ENCODE measurements at regions not wholly inside any gene's neighbourhood (a gene's known extent, or its start where the extent isn't known, plus 50 kb on each side); places are given as distances from the start of the nearest gene placed in this dataset.

DNA sequence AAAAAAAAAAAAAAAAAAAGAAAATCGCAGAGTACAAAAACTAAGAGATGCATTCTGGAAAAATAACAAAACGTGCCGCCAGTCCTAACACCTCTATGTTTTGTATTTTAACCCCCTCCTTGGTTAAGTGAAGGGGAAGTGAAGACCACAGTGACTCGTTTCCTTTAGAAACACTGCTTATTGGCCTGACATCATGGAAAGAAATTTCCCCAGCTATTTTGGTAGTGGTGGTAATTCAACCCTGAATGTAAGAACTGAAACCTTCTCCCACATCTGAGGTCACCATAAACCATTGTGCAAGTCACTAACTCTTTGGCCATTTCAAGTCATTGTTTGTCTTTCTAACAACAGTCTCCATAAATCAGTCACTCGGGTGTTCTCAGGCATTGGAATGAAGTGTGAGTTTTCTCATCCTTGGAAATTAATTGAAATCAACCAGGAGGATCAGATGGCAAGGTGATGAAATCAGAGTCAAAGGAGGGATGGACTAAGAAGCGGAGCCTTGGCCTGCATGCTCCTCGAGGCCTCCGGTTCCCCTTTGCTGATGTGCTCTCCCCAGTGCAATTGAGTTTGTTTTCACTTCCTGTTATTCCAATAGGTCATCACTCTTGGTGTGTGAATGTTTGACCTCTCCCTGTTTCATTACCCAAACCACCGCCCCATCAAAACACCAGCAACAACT, 443.9 kb downstream of the FGF9 start:
- H3K27me3 ChIP-seq (ENCODE audit: low read depth, low read length), result no peaks in the 10 kb centered on the region
- H3K36me3 ChIP-seq (ENCODE audit: control insufficient read depth in 1 of 2, insufficient read depth in 2 of 2, low read length in 2 of 2), result no peaks in the 10 kb centered on the region
- H3K9me3 ChIP-seq (ENCODE audit: control insufficient read depth in 1 of 2, low read length in 2 of 2), result no peaks in the 10 kb centered on the region
- no peak overlapping the region for H3K4me3 ChIP-seq (ENCODE audit: low read depth in 1 of 2, low read length in 2 of 2)
- no peaks in the 10 kb centered on the region for H3K4me1 ChIP-seq (ENCODE audit: control insufficient read depth in 1 of 2, insufficient read depth in 2 of 2, low read length in 2 of 2)
- no peak overlapping the region for H3K27ac ChIP-seq (ENCODE audit: low read length)

DNA sequence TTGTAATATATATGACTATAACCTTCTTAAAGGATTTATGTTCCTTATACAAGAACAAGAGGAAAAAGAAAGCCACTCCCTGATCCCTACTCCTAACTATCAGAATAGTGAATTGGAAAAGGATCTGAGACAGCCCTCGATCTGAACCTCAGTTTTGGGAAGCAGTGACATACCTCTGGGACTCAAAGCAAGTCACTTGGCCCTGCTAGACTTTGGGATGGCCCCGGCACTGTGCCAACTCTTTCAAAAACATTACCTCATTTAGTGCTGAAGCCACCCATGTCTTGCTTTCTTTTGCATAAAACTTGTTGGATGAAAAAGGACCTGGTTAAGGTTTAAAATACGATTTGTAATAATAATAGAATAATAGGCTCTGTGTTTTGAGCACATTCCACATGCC, 447.3 kb downstream of the FGF9 start:
- Histone ChIP-seq H3K27ac (ENCODE audit: low read length) (no peak overlapping the region), H3K27me3 (ENCODE audit: low read depth, low read length) (no peaks in the 10 kb centered on the region), H3K4me3 (ENCODE audit: low read depth in 1 of 2, low read length in 2 of 2) (no peak overlapping the region), H3K4me1 (ENCODE audit: control insufficient read depth in 1 of 2, insufficient read depth in 2 of 2, low read length in 2 of 2) (no peaks in the 10 kb centered on the region), H3K36me3 (ENCODE audit: control insufficient read depth in 1 of 2, insufficient read depth in 2 of 2, low read length in 2 of 2) (no peaks in the 10 kb centered on the region), H3K9me3 (ENCODE audit: control insufficient read depth in 1 of 2, low read length in 2 of 2) (no peaks in the 10 kb centered on the region)

DNA sequence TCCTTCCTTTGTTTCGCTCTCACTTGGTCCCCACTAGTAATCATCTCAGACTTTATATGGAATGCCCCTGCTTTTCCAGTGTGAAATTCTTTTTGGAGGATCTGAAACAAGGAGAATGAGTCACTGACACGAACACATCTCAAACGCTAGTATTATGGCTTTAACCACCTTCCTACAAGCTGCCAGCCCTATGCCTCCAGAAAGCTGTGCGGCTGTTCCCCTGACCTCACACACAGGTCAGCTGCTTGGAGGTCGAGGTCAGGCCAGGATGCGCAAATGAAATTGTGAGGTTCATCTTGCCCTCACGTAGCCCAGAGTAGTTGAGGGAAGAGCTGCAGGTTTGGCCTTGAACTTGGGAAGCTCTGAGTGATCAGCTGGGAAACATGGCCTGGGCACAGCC, 449.8 kb downstream of the FGF9 start:
- Histone ChIP-seq H3K4me1 (ENCODE audit: control insufficient read depth in 1 of 2, insufficient read depth in 2 of 2, low read length in 2 of 2) (no peaks in the 10 kb centered on the region), H3K36me3 (ENCODE audit: control insufficient read depth in 1 of 2, insufficient read depth in 2 of 2, low read length in 2 of 2) (no peaks in the 10 kb centered on the region), H3K27ac (ENCODE audit: low read length) (no peak overlapping the region), H3K9me3 (ENCODE audit: control insufficient read depth in 1 of 2, low read length in 2 of 2) (no peaks in the 10 kb centered on the region), H3K4me3 (ENCODE audit: low read depth in 1 of 2, low read length in 2 of 2) (no peak overlapping the region), H3K27me3 (ENCODE audit: low read depth, low read length) (no peaks in the 10 kb centered on the region)

DNA sequence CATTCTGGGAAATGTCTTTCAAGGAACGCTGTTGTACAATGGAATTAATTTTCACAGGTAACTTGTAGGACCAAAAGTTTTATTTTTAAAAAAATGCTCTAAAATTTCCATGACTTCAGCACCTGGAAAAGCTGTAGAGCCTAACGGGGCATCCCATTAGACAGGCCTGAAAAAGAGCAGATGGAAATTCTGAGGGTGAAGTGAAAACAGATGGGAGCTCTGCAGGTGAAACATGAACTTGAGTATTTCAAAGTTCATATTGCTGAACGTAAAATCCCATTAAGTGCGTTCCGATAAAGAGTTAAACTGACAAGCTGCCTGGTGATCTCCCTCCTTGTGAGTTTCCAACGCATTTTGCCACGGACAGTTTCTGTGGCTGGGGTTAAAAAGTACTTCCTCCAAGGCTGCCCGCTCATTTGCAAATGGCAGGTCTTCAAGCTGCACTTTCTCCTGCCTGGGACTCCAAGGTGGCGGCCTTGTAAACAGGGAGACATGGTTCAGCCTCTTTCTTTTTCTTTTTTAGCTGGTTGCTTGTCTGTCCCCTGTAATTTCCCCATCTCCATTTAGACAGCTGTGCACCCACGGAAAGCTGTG, 450.4 kb downstream of the FGF9 start:
- Histone ChIP-seq H3K4me3 (ENCODE audit: low read depth in 1 of 2, low read length in 2 of 2) (no peak overlapping the region), H3K9me3 (ENCODE audit: control insufficient read depth in 1 of 2, low read length in 2 of 2) (no peaks in the 10 kb centered on the region), H3K27me3 (ENCODE audit: low read depth, low read length) (no peaks in the 10 kb centered on the region), H3K36me3 (ENCODE audit: control insufficient read depth in 1 of 2, insufficient read depth in 2 of 2, low read length in 2 of 2) (no peaks in the 10 kb centered on the region), H3K27ac (ENCODE audit: low read length) (no peak overlapping the region), H3K4me1 (ENCODE audit: control insufficient read depth in 1 of 2, insufficient read depth in 2 of 2, low read length in 2 of 2) (no peaks in the 10 kb centered on the region)

DNA sequence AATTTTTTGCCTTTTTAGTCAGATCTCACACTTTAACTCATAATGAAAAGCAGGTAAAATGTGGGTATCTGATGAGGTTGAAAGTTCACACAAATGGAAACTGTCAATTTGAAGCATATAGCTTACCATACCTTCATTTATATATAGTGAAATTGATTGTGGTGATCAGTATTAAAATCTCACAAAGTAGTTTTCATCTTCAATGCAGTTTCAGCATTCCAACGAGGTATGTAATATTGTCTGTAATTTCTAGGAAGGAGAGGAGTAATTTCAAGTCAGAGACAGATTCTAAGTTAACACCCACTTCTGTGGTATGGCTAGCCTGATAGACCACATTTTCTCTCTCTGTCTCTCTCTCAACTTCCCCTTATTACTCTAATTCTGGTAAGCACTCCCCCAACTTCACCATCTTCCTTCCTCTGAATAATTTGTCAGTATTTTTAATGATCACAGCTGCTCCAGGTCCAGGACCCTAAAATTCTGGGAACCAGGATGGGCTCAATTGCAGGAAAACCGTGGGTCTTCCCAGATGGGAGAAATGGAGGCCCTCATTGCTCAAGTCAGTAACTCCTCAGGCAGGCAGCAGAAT, 455.7 kb downstream of the FGF9 start:
- Histone ChIP-seq H3K9me3 (ENCODE audit: control insufficient read depth in 1 of 2, low read length in 2 of 2) (peaks cover 0 to 8% of the 10 kb centered on the region in 2 donors), H3K36me3 (ENCODE audit: control insufficient read depth in 1 of 2, insufficient read depth in 2 of 2, low read length in 2 of 2) (no peaks in the 10 kb centered on the region), H3K4me3 (ENCODE audit: low read depth in 1 of 2, low read length in 2 of 2) (no peak overlapping the region), H3K4me1 (ENCODE audit: control insufficient read depth in 1 of 2, insufficient read depth in 2 of 2, low read length in 2 of 2) (no peaks in the 10 kb centered on the region), H3K27ac (ENCODE audit: low read length) (no peak overlapping the region), H3K27me3 (ENCODE audit: low read depth, low read length) (no peaks in the 10 kb centered on the region)

DNA sequence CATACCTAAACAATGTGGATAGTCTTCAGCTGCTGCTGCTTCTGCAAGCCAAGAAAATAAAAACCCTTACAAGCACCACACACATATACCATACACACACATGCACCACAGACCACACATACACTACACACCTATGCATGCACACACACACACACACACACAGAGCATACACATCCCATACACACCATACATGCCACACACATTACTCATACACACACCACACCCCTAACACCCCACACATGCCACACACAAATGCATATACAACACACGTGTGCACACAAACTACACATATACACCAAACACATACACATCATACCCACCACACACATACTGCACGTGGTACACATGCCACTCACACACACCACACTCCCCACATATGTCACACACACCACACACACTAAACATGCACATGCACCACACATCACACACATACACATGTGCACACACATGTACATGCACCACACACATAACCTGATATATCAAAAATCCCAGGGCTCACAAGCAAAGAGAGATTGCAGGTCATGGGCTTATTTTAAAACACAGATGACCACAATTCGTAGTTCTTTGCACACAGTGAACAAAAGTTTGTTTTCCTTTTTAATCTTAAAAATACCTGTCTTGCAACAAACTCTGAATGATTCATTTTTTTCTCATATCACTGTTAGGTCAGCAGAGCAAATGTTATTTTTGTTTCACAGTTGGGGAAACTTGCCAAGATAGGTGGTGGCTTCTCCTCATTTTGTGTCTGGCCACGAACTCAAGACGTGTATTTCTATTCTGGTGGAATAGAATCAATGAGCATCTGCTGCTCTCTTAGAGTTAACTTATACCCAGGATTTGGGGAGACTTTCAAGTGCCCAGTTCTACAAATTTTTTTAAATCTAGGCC, 456.6 kb downstream of the FGF9 start:
- Histone ChIP-seq H3K4me3 (ENCODE audit: low read depth in 1 of 2, low read length in 2 of 2) (no peak overlapping the region), H3K4me1 (ENCODE audit: control insufficient read depth in 1 of 2, insufficient read depth in 2 of 2, low read length in 2 of 2) (no peaks in the 10 kb centered on the region), H3K36me3 (ENCODE audit: control insufficient read depth in 1 of 2, insufficient read depth in 2 of 2, low read length in 2 of 2) (no peaks in the 10 kb centered on the region), H3K9me3 (ENCODE audit: control insufficient read depth in 1 of 2, low read length in 2 of 2) (peaks cover 0 to 8% of the 10 kb centered on the region in 2 donors), H3K27me3 (ENCODE audit: low read depth, low read length) (no peaks in the 10 kb centered on the region), H3K27ac (ENCODE audit: low read length) (no peak overlapping the region)

DNA sequence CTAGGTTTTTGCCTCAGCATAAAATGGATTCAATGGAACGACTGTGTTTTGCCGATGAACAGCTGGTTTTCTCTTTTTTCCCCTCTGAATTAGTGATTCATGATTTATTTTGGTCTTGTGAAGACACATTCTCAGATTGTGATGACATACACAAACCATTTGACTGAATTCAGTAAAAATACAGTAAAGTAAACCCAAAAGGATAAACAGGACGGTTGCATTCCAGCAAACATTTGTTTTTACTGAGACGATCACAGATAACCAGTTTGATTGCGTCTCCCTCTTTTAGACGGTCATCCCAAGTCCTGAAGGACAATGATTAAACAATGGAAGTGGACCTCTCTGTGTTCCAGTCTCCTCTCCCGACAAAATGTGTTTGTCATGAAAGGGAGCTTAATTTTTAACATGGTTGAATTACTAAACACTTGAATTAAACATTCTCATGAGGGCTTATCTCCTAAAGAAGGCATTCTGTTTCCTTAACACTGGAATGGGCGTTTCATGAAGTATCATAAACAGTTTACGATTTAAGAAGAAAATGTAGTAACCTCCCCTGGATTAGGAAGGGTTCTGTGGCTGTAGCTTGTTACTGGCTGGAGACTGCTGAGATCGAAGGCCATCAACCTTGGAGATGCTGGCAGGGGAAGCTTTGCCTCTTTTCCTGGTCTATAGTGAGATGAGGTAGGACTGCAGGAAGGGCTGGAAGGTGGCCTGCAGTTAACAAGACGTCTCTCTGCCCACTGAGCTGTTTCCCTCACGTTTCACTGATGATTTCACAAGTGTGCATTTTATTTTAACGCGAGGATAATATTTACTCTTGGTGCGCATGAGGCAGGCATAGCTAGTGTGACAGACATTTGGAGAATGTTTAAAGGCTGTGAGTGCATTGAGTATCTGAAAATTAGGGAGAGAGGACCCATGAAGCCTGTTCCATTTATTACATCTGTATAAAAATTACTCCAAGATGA, 457.9 kb downstream of the FGF9 start:
- Histone ChIP-seq H3K4me1 (ENCODE audit: control insufficient read depth in 1 of 2, insufficient read depth in 2 of 2, low read length in 2 of 2) (no peaks in the 10 kb centered on the region), H3K27me3 (ENCODE audit: low read depth, low read length) (no peaks in the 10 kb centered on the region), H3K36me3 (ENCODE audit: control insufficient read depth in 1 of 2, insufficient read depth in 2 of 2, low read length in 2 of 2) (no peaks in the 10 kb centered on the region), H3K27ac (ENCODE audit: low read length) (no peak overlapping the region), H3K9me3 (ENCODE audit: control insufficient read depth in 1 of 2, low read length in 2 of 2) (peaks cover 0 to 8% of the 10 kb centered on the region in 2 donors), H3K4me3 (ENCODE audit: low read depth in 1 of 2, low read length in 2 of 2) (no peak overlapping the region)

DNA sequence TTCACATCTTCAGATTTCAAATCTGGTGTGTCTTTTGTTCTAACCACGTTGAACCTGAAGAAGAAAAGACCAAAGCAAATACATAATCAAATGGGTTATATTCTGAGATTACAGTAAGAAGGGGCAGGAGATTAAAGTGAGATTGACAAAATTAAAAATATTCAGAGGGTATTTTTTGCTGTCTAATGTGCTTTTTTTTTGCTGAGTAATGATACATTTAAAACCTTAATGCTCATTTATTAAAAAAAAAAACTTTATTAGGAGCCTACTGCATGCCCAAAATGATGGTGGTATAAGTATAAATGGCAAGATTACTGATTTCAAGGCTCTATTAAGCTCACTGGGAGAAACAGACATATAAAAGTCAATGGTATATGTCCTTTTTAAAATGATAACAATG, 459.4 kb downstream of the FGF9 start:
- H3K27me3 ChIP-seq (ENCODE audit: low read depth, low read length), result no peaks in the 10 kb centered on the region
- peaks cover 0 to 8% of the 10 kb centered on the region in 2 donors for H3K9me3 ChIP-seq (ENCODE audit: control insufficient read depth in 1 of 2, low read length in 2 of 2)
- H3K36me3 ChIP-seq (ENCODE audit: control insufficient read depth in 1 of 2, insufficient read depth in 2 of 2, low read length in 2 of 2), result no peaks in the 10 kb centered on the region
- no peak overlapping the region for H3K27ac ChIP-seq (ENCODE audit: low read length)
- H3K4me3 ChIP-seq (ENCODE audit: low read depth in 1 of 2, low read length in 2 of 2), result no peak overlapping the region
- H3K4me1 ChIP-seq (ENCODE audit: control insufficient read depth in 1 of 2, insufficient read depth in 2 of 2, low read length in 2 of 2), result no peaks in the 10 kb centered on the region

DNA sequence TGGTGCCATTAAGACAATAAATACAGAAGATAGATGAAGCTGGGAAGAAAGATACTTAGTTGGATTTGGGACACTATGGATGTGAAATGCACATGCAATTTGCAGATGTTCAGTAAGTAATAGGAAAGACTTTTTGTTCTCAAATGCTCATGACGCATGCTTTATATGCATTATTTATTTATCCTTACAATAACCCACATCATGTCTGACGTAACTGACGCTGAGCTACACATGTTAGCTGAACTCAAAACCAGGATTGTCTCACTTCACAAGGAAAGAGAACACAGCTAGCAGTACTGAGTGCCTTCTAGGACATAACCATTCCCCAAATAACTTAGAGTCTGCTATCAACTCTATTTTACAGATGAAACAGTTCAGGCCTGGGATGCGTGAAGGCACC, 463.4 kb downstream of the FGF9 start:
- Histone ChIP-seq H3K27me3 (ENCODE audit: low read depth, low read length) (no peaks in the 10 kb centered on the region), H3K4me1 (ENCODE audit: control insufficient read depth in 1 of 2, insufficient read depth in 2 of 2, low read length in 2 of 2) (no peaks in the 10 kb centered on the region), H3K4me3 (ENCODE audit: low read depth in 1 of 2, low read length in 2 of 2) (no peak overlapping the region), H3K9me3 (ENCODE audit: control insufficient read depth in 1 of 2, low read length in 2 of 2) (peaks cover 0 to 5% of the 10 kb centered on the region in 2 donors), H3K36me3 (ENCODE audit: control insufficient read depth in 1 of 2, insufficient read depth in 2 of 2, low read length in 2 of 2) (no peaks in the 10 kb centered on the region), H3K27ac (ENCODE audit: low read length) (no peak overlapping the region)

DNA sequence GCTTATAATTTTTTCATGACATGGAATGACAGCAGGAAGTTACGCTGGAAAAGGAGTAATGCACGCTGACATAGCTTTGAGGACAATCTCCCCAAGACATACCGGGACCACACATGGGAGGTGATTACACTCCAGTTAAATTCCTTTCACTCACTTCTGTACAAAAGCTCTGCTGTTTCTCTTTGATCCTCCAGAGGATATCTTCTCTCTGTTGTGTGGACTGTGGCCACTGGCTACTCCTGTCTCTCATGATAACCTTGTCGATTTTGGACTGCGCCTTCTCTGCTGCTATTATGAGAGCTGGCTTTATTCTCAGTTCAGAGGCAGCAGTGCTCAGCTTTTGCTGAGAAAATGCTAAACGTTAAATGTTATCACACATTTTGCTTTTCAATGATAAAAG, 464.6 kb downstream of the FGF9 start:
- H3K9me3 ChIP-seq (ENCODE audit: control insufficient read depth in 1 of 2, low read length in 2 of 2), result no peaks in the 10 kb centered on the region
- H3K36me3 ChIP-seq (ENCODE audit: control insufficient read depth in 1 of 2, insufficient read depth in 2 of 2, low read length in 2 of 2), result no peaks in the 10 kb centered on the region
- H3K4me1 ChIP-seq (ENCODE audit: control insufficient read depth in 1 of 2, insufficient read depth in 2 of 2, low read length in 2 of 2), result no peaks in the 10 kb centered on the region
- H3K27ac ChIP-seq (ENCODE audit: low read length), result no peak overlapping the region
- no peaks in the 10 kb centered on the region for H3K27me3 ChIP-seq (ENCODE audit: low read depth, low read length)
- no peak overlapping the region for H3K4me3 ChIP-seq (ENCODE audit: low read depth in 1 of 2, low read length in 2 of 2)
